NCI-H82 (cell line): ENCODE measurements at regions not wholly inside any gene's neighbourhood (a gene's known extent, or its start where the extent isn't known, plus 50 kb on each side); places are given as distances from the start of the nearest gene placed in this dataset.

Experiments used
- DNase-seq: peaks from one replicate; lab custom pipeline; 2025; lab: John Stamatoyannopoulos, UW

DNA sequence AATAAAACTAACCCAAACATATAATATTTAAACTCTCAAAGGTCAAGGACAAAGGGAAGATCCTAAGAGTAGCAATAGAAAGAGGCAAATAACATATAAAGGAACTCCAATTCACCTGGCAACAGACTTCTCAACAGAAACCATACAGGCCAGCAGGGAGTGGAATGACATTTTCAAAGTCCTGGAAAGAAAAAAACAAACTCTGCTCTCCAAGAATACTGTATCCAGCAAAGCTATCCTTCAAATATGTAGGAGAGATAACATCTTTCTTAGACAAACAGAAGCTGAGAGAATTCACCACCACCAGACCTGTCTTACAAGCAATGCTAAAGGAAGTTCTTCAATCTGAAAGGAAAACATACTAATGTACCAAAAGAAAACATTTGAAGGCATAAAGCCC, 51.5 kb upstream of the TMEM158 start:
- no peak for DNase-seq

DNA sequence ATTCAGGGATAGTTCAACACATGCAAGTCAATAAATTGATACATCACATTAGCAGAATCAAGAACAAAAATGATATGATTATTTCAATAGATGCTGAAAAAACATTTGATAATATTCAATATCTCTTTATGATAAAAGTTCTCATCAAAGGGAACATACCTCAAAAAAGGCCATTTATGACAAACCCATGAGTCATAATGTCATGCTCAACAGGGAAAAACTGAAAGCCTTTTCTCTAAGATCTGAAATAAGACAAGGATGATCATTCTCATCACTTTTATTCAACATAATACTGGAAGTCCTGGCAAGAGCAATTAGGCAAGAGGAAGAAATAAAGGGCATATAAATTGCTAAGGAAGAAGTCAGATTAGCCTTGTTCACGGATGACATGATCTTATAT, 54.1 kb upstream of the TMEM158 start:
- no peak for DNase-seq

DNA sequence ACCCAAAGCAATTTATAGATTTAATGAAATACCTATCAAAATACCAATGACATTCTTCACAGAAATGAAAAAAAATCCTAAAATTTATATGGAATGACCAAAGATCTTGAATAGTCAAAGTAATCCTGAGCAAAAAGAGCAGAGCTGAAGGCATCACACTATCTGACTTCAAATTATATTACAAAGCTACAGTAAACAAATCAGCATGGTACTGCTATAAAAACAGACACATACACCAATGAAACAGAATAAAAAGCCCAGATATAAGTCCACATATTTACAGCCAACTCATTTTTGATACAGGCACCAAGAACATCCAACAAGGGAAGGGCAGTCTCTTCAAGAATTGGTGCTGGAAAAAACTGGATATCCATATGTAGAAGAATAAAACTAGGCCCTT, 54.9 kb upstream of the TMEM158 start:
- DNase-seq, result no peak

DNA sequence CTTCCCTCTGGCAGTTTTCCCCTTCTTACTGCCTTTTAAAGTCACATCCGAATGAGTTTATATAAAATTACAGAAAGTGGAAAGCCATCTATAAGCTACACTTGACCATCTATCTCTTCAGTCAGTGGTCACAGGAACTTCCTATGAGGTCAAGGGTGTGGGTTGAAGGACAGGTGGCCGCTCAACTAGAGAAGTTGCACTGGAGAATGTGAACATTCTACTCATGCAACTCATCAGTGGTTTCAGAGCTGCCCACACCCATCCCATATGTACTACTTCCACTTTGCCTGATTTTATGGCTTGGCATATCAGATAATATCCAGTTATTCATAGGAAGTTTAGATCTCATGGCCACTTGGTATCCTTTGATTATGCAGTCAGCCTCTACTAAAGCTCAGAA, 57.4 kb upstream of the TMEM158 start:
- no peak for DNase-seq

DNA sequence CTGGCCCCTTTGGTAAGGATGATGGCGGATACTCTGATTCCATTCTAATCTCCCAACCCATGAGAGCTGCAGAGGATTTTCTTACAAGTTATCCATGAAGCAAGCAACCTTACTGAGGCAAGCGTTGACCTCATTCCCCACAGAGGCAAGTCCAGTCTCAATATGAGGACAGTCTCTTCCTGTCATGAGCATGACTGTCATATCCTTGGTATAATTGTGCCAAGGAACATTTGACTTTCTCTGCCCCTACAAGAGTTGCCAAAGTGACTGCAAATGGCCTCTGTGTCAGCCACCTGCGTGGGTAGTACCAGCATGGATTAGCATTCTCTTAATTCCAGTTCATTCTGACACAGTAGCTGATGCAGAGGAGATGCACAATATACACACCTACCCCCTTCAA, 71.2 kb upstream of the TMEM158 start:
- DNase-seq, result no peak

DNA sequence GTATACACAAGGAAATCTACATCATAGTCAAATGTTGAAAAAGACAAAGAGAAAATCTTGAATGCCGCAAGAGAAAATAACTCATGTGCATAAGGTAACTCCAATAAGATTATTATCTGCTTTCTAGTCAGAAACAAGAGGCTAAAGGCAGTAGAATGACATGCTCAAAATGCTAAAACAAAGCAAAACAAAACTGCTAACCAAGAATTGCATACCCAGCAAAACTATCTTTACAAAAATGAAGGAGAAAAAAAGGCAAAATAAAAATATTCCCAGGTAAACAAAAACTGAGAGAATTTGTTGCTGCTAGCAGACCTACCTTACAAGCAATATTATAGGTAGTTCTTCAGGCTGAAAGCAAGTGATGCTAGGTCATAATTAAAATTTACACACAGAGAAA, 76.4 kb upstream of the TMEM158 start:
- no peak for DNase-seq

DNA sequence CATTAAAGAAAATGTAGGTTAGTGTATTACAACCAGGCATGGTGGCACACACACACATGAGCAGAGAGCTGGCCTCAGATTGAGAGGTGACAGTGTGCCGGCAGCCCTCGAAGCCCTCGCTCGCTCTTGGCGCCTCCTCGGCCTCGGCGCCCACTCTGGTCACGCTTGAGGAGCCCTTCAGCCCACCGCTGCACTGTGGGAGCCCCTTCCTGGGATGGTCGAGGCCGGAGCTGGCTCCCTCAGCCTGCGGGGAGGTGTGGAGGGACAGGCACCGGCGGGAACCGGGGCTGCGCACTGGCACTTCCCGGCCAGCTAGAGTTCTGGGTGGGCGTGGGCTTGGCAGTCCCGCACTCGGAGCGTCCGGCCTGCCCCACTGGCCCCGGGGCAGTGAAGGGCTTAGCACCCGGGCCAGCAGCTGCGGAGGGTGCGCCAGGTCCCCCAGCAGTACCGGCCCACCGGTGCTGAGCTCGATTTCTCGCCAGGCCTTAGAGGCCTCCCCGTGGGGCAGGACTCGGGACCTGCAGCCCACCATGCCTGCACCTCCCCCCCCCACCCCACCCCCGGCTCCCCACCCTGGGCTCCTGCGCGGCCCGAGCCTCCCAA, 80.4 kb upstream of the TMEM158 start:
- no peak for DNase-seq

DNA sequence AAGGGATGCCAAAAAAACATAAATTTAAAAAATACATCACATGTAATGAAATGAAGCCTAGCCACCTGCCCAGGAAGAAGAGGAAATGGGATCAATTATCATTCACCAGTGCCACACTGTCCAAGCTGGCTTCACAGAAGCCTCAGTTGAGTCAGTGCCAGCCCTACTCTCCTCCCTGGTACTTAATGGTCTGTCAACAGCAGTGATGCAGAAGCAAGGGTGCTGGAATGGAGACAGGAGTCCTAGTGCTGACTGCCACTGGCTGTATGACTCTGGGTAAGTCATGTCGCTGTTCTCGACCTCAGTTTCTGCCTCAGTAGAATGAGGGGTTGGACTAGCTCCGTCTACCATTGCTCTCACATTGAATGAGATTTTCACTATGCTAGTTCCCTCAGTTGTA, 78.5 kb upstream of the LARS2 start:
- no peak for DNase-seq

DNA sequence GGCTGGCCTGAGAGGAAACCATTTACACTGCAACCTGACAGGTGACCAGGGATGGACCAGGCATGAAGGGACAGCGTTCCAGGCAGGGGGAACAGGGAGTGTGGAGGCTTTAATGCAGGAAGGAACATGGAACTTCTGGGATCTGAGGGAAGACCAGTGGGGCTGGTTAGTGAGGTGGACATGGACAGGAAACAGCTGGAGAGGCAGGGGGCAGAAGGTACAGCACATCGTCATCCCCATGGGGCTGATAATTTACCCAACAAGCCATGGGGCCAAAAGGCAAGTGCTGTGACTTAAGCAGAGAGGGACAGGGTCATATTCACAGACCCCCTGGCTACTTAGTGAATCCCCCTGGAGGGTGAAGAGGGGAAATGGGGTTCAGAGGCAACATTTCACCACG, 77.0 kb upstream of the LARS2 start:
- DNase-seq, result peak; percentile 6

DNA sequence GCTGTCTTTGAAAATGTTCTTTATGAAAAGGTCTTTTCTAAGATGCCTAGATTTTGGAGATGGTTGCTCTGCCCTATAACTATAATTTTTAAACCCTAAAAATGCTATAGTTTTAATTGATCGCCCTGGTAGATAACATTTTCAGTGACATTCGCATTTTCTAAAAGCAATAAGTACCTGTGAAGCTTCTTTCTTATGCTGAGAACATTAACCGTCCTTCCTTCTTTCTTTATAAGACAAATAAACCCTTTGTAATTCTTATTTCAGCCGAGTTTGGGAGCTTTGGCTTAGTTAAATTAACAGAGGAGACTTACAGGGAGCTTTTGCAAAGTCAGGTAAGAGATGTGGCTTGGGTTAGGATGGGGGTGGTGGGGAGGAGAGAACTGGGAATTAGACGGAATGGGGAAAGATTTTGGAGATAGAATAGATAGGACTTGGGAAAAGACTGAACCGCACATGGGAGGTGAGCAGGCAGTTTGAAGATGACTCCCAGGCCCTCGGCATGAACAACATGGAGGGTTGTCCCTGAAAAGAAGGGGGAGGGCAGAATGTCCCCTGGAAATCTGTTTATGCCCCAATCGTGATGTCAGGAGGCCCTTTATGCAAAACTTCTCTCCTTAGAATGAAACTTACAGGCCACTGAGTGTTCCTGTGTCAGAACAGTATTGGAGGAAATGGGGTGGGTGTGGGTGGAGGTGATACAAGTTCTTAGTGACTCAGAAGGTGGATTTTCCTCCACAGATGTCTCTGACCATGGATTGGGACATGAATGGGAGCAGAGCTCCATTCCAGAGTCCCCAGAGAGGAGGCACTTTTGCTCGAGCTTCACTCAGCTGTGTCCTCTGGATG, 76.2 kb upstream of the LARS2 start:
- DNase-seq, result no peak

DNA sequence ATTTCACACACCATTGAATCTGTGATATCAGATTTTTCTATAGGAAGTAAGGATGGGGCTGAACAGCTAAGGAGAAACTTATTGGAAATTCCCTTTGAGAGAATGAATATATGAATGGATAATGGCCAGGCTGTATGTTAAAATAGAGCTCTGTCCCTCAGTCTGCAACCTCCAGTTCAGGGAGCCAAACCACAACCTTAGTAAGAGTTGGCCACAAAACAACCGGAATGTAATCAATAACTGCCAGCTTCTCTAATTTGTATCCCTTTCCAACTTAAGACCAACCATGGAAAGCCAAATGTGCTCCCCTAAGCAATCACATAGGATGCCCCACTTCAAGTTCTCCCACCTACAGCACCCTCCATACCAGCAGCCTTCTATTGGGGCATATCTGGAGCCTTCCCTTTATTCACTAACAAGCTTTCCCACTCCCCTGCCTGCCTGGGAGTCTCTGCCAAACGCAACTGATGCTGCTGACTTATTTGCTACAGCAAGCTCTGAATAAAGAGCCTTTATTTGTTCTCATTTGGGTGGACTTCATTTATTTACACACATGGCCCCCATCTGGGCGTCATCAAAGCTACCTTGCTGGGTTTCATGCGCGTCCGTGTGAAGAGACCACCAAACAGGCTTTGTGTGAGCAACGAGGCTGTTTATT, 75.4 kb upstream of the LARS2 start:
- DNase-seq, result no peak

DNA sequence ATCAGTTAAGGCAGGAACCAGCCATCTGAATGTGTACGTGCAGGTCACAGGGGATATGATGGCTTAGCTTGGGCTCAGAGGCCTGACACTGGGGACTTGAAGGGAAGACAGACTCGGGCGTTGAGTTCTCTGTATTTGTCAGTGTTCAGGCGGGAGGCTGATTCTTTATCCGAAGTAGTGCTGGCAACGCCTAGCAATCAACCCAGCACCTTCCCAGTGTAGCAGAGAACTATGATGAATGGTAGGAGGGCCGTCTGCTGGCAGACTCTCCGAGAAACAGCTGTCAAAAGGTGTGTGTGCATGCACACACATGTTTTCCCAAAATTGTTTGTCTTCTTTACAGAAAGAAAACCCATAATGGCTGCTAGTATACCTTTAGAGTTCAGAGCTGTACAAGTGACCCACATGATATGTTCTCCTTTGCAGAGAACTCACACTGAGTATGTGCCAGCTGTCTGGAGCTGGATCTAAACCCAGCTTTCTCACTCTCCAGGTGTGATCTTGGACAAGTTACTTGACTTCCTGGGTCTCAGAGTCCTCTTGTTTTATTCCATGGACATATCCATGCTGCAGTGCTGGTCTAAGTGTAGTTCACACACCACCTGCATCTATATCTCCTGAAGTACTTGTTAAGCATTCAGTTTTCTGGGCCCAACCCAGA, 74.5 kb upstream of the LARS2 start:
- DNase-seq, result no peak

DNA sequence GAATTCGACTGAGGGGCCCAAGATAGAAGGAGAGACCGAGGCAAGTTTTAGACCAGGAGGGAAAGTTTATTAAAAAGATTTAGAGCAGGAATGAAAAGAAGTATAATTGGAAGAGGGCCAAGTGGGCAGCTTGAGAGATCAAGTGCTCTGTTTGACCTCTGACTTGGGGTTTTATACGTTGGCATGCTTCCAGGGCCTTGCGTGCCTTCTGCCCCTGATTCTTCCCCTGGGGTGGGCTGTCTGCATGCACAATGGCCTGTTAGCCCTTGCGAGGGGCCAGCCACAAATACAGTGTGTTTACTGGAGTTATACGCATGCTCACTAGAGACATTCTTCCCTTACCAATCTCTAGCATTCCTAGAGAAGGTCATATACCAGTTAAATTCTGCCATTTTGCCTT, 70.7 kb upstream of the LARS2 start:
- peak; percentile 50 for DNase-seq

DNA sequence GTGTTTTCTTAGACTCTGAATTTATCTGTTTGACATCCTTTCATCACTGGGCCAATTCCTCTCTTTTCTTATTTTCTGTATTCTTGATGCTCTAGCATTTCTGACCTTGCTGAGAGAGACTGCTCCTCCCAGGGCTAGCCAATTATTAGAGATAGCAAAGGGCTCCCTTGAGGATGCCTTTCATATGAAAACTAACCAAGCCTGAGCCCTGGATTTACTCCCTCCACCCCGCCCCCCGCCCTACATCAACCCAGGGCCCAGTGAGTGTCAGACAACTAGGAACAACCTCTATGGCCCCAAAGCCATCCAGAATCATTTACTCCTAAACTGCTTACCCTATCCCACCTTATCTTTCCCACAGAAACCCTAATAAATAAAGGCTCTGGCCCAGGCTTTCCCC, 69.7 kb upstream of the LARS2 start:
- no peak for DNase-seq

DNA sequence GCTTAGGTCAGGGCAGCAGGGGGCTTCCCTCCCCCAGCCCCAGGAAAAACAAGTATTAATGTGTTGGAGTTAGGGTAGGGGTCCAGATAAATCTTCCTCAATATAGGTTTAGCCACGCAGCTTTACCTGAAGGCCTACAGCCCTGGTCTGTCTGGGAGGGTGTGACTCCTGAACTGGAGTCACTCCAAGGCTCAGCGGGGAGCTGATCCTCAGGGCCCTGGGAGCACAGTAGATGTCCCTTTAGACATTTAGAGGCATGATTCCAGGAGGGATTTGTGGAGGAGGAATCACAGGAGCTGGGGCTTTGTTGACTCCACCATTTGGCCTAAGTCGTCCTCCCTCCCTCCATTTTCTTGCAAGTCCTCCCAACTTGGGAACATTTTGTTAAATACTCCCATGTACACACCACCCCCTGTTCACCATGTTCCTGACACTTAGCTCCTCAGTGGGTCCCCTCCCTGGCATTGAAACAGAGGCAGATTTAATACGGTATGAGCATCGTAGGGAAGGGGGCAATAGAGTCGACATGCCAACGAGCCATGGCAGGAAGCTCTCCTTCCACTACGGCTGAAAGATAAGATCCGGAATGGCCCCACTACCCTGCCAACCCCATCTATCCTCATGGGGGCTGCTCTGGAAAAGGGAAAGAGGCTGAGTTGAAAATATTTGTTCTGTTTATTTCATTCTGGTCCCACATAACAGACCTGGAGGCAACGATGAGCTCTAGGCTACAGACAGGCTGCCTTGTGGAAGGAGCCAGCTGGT, 69.0 kb upstream of the LARS2 start:
- DNase-seq, result no peak

DNA sequence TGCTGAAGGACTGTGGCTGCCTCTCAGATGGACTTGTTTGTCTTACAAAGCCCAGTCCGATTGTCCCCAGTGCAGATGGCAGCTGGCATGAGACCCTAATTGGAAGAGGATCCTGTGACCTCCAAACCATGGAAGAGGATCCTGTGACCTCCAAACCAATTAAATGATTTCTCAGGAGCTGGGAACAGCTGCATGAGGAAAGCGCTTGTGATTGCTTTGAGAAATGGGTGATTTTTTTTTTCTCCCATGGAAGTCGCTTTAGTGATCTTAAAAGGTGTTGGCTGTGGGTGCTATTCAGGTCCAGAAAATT, 68.4 kb upstream of the LARS2 start:
- peak; percentile 87 for DNase-seq

DNA sequence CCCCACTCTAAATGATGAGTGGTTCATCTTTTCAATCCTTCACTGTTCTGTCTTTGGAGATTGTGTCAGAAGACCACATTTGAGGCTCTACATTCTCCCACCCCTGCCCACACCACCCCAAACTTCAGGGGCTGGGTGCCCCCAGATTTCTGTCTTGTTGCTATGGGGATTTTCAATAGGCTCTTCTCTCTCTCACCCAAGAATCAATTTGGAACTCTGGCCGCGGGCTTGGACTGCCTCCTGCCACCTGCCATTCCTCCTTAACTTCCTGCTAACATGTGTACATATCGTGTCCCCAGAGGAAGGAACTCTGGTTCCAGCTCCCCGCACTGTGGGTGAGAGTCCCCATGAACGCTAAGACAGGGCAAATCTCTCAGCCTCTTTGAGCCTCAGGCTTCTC, 67.4 kb upstream of the LARS2 start:
- peak; percentile 16 for DNase-seq

DNA sequence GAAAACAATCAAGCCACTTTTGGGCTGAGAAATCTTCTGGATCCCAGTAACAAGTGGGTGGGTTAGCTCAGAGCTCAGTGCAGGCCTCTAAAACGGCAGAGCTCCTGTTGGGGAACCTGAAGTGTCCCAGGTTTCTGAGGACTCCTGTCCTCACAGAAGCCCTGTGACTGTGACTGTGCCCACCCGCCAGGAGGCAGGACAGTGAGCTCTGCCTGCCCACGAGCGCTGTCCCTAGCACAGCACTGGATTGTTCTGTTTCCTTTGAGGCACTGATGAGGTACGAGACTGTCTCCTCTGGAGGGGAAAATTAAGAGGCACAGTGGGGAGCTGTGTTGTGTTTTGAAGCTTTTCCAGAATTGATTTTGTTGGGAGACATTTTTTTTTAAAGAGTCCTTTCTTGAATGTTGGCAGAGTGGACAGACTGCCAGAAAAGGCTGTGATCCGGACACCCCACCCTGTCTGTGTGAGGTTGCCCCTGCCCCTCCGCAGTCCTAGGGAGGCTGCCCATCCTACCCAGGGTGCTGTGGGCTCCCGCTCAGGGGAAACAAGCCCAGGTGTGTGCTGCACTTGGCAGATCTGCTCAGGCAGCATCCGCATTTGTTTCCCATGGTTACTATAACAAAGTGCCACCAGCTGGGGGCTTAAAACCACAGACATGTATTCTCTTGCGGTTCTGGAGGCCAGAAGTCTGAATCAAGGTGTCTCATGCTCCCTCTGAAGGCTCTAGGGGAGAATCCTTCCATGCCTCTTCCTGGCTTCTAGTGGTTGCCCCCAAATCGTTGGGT, 66.6 kb upstream of the LARS2 start:
- DNase-seq, result no peak

DNA sequence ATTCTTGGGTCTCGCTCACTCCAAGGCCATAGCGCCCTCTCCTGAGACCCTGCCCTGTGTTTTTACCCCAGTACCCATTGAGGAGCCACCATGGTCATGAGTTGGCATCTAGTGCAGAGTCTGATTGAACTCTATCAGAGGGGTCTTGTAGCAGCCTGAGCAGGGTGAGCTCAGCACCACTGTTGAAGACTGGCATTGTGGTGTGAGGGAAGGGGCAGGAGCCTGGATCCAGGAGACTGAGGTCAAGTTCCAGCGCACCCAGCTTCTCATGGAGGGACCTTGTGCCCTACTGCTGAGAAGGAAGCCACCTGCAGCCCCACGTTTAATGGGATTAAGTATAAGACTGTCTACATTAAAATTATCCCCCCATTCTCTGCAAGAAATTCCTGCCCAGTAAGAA, 65.8 kb upstream of the LARS2 start:
- DNase-seq, result no peak

DNA sequence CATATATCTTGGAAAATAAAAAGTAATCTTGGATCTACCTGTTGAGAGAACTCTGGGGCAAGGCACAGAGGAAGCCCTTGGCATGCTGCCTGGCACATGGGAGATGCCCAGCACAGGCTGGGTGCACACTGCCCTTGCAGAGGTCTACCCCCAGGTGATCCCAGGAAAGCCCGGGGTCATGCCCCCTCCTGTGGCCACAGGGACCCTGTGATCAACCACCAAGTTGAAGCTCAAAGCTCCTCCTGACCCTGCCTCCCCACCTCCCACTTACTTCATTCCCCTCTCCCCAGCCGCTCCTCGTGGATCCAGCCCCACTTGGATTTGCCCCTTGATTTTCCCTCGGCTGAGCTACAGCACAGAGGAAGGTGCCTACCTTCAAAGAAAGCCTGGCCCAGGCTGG, 62.7 kb upstream of the LARS2 start:
- DNase-seq, result no peak

DNA sequence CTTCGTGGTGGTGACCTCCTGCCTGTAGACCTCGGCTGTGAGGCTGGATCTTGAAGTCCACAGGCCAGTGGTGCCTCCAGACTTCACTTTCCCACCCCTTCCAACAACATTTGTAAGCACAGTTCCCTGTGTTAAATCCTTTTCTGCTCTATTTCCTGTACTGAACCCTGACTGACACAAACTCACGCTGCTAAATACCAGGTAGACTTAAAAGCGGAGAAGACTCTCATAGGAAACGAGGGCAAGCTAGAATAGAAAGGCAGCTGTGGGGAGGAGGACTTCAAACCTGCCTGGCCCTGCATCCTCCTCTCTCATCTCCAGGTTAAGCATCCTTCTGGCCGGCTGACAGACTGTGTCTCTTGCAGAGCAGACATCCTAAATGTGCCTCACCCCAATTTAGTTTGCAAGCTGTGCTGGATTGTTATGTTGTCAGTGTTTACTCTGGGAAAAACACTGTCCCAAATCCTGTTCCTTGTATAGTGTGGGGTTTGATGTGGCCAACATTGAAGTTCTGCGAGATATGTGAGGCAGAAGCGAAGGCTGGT, 58.5 kb upstream of the LARS2 start:
- DNase-seq, result no peak
